HG03520 (cell line): ENCODE measurements at regions not wholly inside any gene's neighbourhood (a gene's known extent, or its start where the extent isn't known, plus 50 kb on each side); places are given as distances from the start of the nearest gene placed in this dataset.

Source experiments
- ATAC-seq: cut with Tn5 transposase; IDR thresholded peaks from one replicate; pipeline ENCODE4 v1.9.1; 2021; ENCODE audit warnings: mild to moderate bottlenecking, moderate library complexity; ENCODE audit not compliant: unreplicated experiment

- ATAC-seq: no peak
These were observed 174.3 kb upstream of the SERPINE2 start for GRCh38 chr2:224213396-224213795.

GRCh38 chr2:224211791-224212190, 172.7 kb upstream of the SERPINE2 start:
- ATAC-seq: no peak

- no peak for ATAC-seq
These were observed 172.0 kb upstream of the SERPINE2 start for GRCh38 chr2:224211181-224211480.

- ATAC-seq: no peak
These were observed 171.4 kb upstream of the SERPINE2 start for GRCh38 chr2:224210286-224211180.

GRCh38 chr2:224209555-224210285, 170.6 kb upstream of the SERPINE2 start:
- ATAC-seq: no peak

- ATAC-seq: no peak
These were observed 169.4 kb upstream of the SERPINE2 start for GRCh38 chr2:224208443-224208842.

GRCh38 chr2:224208007-224208406, 168.9 kb upstream of the SERPINE2 start:
- ATAC-seq: no peak

GRCh38 chr2:224206816-224207215, 167.7 kb upstream of the SERPINE2 start:
- no peak for ATAC-seq

GRCh38 chr2:224202281-224202865, 163.3 kb upstream of the SERPINE2 start:
- no peak for ATAC-seq

GRCh38 chr2:224198436-224198835, 159.3 kb upstream of the SERPINE2 start:
- ATAC-seq: no peak

GRCh38 chr2:224196810-224197209, 157.7 kb upstream of the SERPINE2 start:
- ATAC-seq: no peak

- no peak for ATAC-seq
These were observed 157.0 kb upstream of the SERPINE2 start for GRCh38 chr2:224195925-224196571.

GRCh38 chr2:224194161-224194560, 155.1 kb upstream of the SERPINE2 start:
- ATAC-seq: no peak

GRCh38 chr2:224191465-224191864, 152.4 kb upstream of the SERPINE2 start:
- no peak for ATAC-seq

GRCh38 chr2:224190936-224191270, 151.8 kb upstream of the SERPINE2 start:
- no peak for ATAC-seq

GRCh38 chr2:224190234-224190935, 151.3 kb upstream of the SERPINE2 start:
- no peak for ATAC-seq

- no peak for ATAC-seq
These were observed 148.1 kb upstream of the SERPINE2 start for GRCh38 chr2:224187220-224187619.

- ATAC-seq: no peak
These were observed 146.0 kb upstream of the SERPINE2 start for GRCh38 chr2:224185023-224185601.

- no peak for ATAC-seq
These were observed 144.0 kb upstream of the SERPINE2 start for GRCh38 chr2:224183086-224183485.

- ATAC-seq: no peak
These were observed 143.4 kb upstream of the SERPINE2 start for GRCh38 chr2:224182498-224182897.
